ENCODE measurements at regions not wholly inside any gene's neighbourhood (a gene's known extent, or its start where the extent isn't known, plus 50 kb on each side); places are given as distances from the start of the nearest gene placed in this dataset.
"Not testable (repeated sequence)": the region's sequence is repeated elsewhere in the genome, so short reads cannot be mapped to it uniquely, and the experiment has no call there.

GRCh38 chr2:87326754-87327153, 305.1 kb upstream of the PLGLB1 start:
- not testable (repeated sequence) for TF ChIP-seq EZH2 (IDR thresholded peaks at IDR 0.05; ENCODE audit: low read length, unreplicated experiment); CTCF (conservative IDR thresholded peaks at IDR 0.05; ENCODE audit: low read depth, low read length)

Measured in PC-3 (cell line).